Right ventricle myocardium inferior (tissue), 1 donor: ENCODE measurements at regions not wholly inside any gene's neighbourhood (a gene's known extent, or its start where the extent isn't known, plus 50 kb on each side); places are given as distances from the start of the nearest gene placed in this dataset.
A peak's percentile ranks its signal among the peaks of the same experiment; 100 is the strongest.

Experiments used
- ATAC-seq: fragments of 200-7000 bp; cut with Tn5 transposase; one replicate; pipeline ENCODE4 v1.9.1; 2020; ENCODE audit warnings: mild to moderate bottlenecking, moderate library complexity
- DNase-seq: peaks from one replicate; pipeline ENCODE4 v3.0.0; 2021; ENCODE audit errors: missing footprints
- intact Hi-C: fragments of 100-400 bp; cut with DNase I; formaldehyde crosslinking; loops from one replicate; pipeline ENCODE4 v1.11.0; 2022
- donor health status: DM: no; HTN: yes; CAD: no; lungs with severe emphysema.

DNA sequence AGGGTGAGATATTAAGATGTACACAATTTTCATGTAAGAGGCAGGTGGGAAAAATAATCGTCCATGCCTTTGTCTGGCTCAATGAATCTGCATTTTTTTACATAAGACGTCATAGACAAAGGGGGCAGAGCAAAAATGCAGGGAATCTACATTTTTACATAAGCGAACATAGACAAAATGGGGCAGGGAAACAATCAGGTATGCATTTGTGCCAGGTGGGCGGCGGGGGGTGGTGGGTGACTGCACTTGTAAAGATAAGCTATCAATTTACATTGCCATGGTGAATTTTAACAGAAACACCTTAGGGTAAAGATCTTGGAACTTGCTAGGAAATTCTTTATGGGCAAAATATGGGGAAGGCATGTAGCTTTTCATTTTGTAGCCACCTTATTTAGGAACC lies 96.3 kb upstream of the CES5A start:
- no peak for DNase-seq

GRCh38 chr16:55968221-55968620 lies 93.0 kb upstream of the CES5A start:
- no peak for ATAC-seq
- intact Hi-C loops, result no loop called here
- DNase-seq, result no peak

More for the DNA sequence above, 96.3 kb upstream of the CES5A start:
- intact Hi-C loops, result no loop called here
- ATAC-seq, result no peak

- intact Hi-C loops, result no loop called here
- ATAC-seq, result no peak
- DNase-seq, result no peak
These were observed 89.8 kb upstream of the CES5A start for GRCh38 chr16:55964923-55965475.

DNA sequence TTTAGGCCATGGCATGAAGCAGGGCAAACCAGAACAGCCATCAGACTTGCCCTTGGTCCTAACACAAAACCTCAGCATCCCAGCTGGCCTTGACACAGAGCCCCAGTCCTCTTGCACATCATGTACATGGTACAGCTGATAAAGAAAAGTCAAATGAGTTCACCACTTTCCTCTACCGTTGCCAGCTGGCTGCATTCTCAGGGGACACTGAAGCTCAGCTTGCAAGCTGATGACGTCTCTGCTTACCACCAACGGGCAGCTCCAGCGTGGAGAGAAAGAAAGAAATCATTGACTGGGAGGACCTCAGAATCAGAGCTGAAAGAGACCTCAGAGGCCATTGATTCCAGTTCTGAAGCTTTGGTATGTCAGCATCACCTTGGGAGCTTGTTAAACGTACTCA lies 80.7 kb upstream of the CES5A start:
- peak; percentile 93 for ATAC-seq

GRCh38 chr16:55955424-55955823 lies 80.3 kb upstream of the CES5A start:
- intact Hi-C loops, result no loop called here
- DNase-seq (no peak), ATAC-seq (peak; percentile 26)

More for the DNA sequence above, 80.7 kb upstream of the CES5A start:
- intact Hi-C loops, result no loop called here
- peak; percentile 87 for DNase-seq

GRCh38 chr16:55954906-55955305 lies 79.7 kb upstream of the CES5A start:
- ATAC-seq, result peak; percentile 69
- DNase-seq, result no peak
- intact Hi-C loops, result no loop called here

DNA sequence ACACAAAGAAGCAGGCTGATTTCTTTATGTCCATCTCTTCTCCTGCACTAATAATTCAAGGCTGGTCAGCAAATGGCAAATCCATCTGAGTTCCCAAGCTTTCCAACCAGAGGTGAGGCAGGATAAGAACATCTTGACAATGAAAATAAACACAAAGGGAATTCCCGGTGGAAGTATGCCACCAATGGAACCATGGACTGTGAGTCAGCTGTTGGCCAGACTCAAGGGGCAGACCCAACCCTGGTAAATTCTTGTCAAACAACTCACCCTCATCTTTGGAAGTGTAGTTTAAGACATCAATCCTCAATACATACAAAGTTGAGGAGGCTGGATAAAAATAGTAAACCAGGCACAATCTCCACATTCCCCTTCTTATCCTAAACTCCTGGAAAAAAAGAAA lies 74.3 kb upstream of the CES5A start:
- intact Hi-C loops, result loop anchor here (10.0 kb wide), 1 partner anchor 155 kb away; no protein-coding TSS in a partner anchor
- ATAC-seq (no peak), DNase-seq (no peak)

GRCh38 chr16:55948230-55948629 lies 73.1 kb upstream of the CES5A start:
- ATAC-seq (no peak), DNase-seq (no peak)
- intact Hi-C loops, result loop anchor here (10.0 kb wide), 1 partner anchor 157 kb away; no protein-coding TSS in a partner anchor

DNA sequence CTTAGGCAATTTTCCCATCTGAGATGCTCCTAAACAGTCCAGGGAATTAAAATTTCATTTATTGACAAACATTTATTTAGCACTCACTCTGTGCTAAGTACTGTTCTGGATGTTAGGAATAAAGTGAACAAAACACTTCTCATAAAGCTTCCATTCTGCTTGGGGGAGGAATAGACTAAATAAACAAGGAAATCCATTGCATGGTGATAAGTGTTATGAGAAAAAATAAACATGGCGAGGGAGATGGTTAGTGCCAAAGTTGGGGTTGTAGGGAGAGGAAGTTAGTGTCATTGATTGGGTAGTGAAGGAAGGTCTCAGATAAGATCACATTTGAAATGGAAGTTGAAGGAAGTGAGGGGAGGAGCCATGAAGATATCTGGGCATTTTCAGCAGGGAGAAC lies 72.2 kb upstream of the CES5A start:
- no peak for ATAC-seq
- no peak for DNase-seq
- intact Hi-C loops, result loop anchor here (10.0 kb wide), 1 partner anchor 157 kb away; no protein-coding TSS in a partner anchor

DNA sequence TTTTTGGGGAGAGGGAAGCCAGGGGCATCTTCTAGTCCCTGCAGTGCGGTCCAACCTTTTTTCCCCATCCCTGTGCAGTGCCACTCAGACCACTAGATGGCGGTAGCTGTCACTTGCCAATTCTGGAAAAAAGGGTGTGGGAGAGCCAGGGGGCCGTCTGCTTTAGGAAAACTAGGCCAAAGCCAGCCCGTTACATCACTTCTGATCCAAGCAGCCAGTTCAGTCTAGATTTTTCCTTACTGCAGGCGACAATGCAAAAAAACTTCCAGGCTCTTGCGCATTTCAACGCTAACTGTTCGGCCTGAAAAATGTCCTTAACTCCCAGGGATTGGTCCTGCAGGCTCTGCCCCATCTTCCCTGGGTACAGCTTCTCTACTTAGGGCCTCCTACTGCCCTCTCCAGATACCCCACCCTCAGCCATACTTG lies 69.2 kb upstream of the CES5A start:
- ATAC-seq (peak; percentile 96), DNase-seq (peak; percentile 68)
- intact Hi-C loops, result loop anchor here (1.0 to 10.0 kb wide), 2 partner anchors 160 to 374 kb away; no protein-coding TSS in a partner anchor

- intact Hi-C loops, result loop anchor here (10.0 kb wide), 1 partner anchor 162 kb away; no protein-coding TSS in a partner anchor
- DNase-seq (no peak), ATAC-seq (peak; percentile 71)
These were observed 68.1 kb upstream of the CES5A start for GRCh38 chr16:55943267-55943666.

DNA sequence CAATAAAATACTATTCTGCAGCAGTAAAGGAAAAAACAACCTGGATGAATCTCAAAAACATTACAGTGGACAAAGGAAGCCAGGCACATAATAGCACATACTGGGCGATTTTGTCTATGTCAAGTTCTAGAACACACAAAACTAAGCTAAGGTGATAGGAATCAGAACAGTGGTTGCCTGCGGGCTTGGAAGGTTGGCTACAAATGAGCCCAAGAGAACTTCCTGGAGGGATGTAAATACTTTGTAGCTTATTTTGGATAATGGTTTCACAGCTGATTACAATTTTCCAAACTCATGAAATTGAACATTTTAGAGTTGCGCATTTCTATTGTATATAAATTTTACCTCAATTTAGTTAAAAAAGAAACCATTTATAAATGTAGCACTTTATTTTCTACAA lies 67.6 kb upstream of the CES5A start:
- intact Hi-C loops, result loop anchor here (10.0 kb wide), 1 partner anchor 162 kb away; no protein-coding TSS in a partner anchor
- no peak for DNase-seq
- ATAC-seq, result no peak

DNA sequence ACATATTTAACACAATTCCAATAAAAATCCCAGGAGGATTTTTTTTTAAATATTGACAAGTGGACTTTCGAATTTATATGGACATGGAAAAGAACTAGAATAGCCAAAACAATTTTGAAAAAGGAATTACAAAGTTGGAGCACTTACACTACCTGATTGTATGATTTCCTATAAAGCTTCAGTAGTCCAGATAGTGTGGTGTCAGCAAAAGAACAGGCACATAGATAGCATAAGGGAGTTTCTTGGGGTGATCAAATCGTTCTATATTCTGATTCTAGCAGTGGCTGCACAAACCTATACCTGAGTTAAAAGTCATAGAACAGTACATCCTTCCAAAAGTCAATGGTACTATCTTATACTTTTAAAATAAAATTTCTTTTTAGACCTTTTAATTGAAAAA lies 66.4 kb upstream of the CES5A start:
- intact Hi-C loops, result loop anchor here (10.0 kb wide), 1 partner anchor 163 kb away; no protein-coding TSS in a partner anchor
- no peak for DNase-seq

GRCh38 chr16:55938126-55938525 lies 63.0 kb upstream of the CES5A start:
- ATAC-seq (no peak), DNase-seq (no peak)

More for the DNA sequence above, 66.4 kb upstream of the CES5A start:
- ATAC-seq, result no peak

GRCh38 chr16:55933038-55933437 lies 57.9 kb upstream of the CES5A start:
- ATAC-seq (no peak), DNase-seq (no peak)
- intact Hi-C loops, result no loop called here

More at GRCh38 chr16:55938126-55938525, 63.0 kb upstream of the CES5A start:
- intact Hi-C loops, result no loop called here

- DNase-seq (no peak), ATAC-seq (no peak)
- intact Hi-C loops, result no loop called here
These were observed 54.9 kb upstream of the CES5A start for GRCh38 chr16:55930036-55930435.

DNA sequence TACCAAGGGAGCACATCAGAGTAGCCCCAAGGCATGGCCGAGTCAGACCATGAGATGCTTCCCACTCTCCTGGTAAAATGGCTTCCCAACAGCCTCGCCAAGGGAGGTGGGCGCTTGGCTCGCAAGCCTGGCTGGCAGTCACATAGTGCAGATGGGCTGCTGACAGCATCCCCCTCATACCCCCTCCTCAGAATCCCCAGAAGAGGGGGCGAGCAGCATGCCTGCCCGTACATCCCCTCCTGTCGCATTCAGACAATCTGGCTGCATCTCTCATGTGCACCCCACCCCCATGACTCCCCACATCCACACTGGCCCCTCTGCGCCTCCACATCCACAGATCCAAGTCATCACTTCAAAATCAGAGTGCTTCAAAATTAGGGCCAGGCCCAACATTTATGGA lies 54.0 kb upstream of the CES5A start:
- ATAC-seq, result no peak
- intact Hi-C loops, result no loop called here
- no peak for DNase-seq

DNA sequence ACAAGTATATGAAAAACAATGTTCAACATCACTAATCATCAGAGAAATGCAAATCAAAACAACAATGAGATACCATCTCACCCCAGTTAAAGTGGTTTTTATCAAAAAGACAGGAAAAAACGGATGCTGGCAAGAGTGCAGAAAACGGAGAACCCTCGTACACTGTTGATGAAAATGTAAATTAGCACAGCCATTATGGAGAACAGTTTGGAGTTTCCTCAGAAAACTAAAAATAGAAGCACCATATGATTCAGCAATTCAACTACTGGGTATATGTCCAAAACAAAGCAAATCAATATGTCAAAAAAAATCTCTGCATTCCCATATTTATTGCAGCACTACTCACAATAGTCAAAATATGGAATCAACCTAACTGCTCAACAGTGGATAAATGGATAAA lies 50.1 kb upstream of the CES5A start:
- intact Hi-C loops, result no loop called here
- ATAC-seq (no peak), DNase-seq (no peak)
